8988T (cell line): ENCODE measurements at regions not wholly inside any gene's neighbourhood (a gene's known extent, or its start where the extent isn't known, plus 50 kb on each side); places are given as distances from the start of the nearest gene placed in this dataset.

Experiments
- DNase-seq: peaks from one replicate; pipeline ENCODE4 v3.0.0; 2011

DNA sequence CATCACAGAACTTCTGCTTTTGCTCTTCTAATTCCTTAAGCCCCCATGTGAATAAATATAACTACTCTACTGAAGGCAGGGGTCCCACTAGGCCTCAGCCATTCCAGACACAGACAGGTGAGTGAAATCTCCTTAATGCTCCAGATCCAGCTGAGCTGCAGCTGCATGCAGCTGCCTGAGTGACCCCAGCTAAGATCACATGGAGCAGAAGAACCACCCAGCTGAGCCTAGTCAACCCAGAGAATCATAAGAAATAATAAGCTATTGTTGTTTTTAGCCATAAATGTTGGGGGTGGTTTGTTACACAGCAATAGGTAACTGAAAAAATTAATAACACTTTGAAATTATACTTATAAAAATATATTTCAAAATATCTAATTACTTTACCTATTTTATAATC is 220.3 kb downstream of the SIPA1L2 start:
- DNase-seq: no peak

DNA sequence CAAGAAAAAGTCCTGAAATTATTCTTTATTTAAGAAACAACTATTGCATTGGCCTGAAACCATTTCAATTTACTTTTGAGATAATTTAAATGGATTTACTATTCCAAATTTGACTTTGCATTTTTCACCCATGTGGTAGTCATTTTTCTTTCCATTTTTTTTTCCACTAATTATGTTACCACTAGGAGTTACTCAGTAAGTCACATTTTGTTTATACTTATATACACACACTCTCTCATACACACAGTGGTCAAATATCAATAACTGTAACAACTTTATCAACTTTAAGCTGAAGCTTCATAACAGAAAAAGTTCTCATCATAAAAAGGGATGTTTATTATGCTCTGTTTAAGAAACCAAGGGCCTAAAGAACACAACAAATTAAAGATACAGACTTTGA is 222.8 kb downstream of the SIPA1L2 start:
- DNase-seq: no peak

DNA sequence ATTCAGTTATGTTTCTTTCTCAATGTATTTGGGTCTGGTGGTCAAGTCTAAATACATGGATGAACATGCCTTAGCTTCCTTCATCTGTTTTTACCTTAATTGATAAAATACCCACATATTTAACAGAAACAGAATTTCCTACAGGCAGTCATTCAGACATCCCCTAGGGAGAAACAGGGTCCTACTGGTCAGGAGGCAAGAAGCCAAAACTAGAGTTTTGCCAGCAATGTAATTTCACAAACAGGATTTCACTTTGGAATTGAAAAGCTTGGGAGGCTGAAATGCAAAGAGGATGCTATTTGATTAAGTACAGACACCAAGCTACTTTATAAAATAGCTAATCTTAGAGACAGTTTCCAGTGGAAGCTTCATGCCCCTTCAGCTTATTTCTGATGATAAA is 224.2 kb downstream of the SIPA1L2 start:
- no peak for DNase-seq

DNA sequence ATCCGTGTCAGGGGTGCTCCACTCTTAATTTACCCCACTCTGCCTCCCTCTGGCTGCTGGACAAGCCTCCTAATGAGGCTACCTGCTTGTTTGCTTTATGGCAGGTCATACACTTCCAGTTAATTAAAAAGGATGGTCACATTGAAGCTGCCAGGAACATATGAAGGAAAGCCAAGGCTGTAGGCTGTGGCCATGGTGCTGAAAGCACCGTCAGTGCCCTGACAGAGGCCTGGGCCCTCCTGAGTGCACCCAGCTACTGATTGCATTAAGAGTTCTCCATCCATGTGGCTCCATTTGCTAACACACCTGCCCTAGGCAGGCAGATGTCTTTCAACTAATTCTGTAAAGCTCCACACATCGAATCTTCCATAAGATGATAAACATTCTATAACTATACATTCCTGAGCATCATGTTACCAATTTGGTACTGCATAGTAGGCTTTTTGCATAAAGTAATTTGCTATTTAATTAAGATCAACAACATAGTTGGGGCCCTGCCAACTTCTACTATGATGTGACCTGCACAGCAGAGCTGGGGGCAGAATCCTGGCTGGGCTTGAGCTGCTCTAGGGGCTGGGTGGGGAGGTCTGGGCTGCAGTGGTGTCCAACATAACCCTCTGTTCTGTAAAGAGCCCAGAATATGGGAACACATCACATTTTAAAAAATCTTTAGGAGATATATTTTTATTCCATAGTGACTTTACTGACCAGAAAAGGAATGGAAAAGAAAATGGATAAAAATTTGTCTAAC is 224.8 kb downstream of the SIPA1L2 start:
- DNase-seq: no peak

DNA sequence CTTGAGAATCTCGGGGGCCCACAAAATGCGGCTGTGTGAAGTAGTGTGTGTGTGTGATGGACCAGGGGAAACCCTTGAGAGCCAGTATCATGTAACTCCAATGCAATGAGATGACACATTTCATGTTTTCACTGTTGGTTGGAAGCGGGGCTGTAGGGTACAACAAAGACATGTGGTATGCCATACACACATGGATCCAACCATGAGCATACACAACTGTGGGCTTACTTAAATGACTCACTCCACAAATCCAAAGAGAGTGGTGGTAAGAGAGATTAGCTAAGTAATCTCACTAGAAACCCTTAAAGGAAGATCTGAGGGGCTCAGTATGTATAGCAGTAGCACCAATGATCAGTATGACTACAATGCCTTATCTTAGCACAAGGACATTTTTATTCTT is 225.7 kb downstream of the SIPA1L2 start:
- DNase-seq: no peak

DNA sequence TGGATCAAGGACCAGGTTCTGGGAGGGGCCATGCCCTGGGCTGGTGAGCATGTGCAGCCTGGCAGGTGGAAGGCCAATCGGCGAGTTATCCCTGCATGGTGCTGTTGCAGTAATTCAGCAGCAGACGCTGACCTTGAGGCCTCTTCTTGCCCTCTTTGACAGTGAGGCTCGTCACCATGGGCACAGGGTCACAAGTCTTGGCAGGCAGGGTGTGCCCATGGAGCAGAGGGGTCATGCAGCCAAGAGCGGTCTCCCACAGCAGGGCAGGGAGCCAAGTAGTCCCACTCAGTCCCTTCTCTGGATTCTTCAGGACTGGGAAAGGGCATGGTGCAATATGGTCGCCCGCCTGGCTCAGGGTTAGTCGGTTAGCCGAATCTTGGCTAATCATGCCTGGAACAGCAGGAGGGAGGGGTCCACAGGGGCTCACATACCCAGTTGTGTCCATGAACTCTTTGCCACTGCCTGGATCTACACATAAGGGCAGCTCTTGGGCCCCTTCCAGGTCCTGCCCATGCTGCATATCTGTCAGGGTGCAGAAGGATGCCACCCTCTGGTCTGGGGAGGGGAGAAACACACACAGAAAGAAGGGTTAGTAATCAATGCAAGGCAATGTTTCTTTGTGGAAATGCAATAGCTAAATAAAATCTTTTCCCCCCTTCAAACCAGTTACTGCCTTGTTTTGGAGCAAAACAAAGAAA is 226.8 kb downstream of the SIPA1L2 start:
- no peak for DNase-seq

DNA sequence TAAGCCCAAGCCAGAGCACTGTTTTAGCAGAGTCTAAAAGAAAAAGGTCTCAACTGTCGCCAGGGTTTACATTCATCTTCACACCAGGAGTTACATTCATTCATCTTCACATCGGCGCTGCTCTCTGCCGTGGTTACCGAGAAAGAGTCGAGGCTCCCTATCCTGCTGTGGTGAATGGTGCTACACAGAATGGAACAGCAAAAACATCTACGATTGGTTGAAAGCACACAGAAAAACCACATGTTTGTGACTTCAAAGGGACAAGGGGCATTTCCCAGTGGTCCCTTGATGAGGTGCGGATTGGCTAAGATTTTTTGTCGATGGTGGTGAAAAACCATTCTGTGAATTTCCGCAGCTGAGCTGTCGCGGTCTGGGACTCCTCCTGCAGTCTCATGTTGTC is 231.1 kb downstream of the SIPA1L2 start:
- DNase-seq: no peak

DNA sequence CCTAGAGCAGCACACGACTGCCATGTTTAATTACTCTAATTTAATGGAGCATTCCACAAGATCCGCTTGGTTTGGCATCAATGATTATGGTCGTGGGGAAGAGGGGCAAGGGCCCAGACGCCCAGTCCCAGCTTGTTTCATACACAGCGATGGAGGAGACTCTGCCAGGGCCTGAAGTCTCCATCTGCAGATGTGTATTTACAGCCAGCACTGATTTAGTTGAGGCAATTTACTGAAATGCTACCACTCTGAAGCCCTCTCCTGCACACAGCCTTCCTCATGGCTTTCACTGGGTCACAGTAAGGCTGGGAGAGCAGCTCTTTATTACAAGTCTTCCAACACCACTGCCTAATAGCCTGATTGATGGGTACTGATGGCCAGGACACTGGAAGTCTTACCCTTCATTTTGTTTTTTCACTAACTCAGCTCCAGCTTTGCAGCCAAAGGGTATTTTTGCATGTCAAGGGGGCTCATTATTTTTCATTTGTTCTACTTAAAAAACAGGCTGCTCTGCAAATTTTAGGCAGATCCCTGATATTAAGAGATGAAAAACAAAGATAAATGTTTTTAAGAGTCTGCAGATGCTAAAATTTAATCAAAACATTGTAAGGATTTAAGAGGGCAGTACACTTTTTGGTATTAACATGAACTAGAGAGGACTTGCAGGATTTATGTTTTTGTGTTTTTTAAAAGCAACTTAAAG is 236.3 kb downstream of the SIPA1L2 start:
- no peak for DNase-seq

DNA sequence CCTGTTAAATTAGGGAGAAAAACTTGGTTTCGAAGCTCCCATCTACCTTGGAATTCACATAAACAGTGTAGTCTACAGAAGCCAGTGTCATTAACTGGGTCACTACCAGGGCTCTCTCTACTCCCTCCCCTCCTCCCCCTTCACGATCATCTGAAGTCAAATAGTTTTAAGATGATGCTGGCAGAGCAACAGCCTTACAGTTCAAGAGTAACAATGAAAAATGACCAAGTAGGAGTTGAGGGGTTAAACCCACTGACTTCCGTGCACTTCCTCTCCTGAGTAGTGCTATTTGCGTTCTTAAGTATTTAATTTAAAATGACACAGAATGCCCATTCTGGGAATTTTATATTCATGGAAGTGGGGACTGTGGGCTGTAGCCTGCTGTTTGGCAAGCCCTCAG is 236.9 kb downstream of the SIPA1L2 start:
- no peak for DNase-seq

DNA sequence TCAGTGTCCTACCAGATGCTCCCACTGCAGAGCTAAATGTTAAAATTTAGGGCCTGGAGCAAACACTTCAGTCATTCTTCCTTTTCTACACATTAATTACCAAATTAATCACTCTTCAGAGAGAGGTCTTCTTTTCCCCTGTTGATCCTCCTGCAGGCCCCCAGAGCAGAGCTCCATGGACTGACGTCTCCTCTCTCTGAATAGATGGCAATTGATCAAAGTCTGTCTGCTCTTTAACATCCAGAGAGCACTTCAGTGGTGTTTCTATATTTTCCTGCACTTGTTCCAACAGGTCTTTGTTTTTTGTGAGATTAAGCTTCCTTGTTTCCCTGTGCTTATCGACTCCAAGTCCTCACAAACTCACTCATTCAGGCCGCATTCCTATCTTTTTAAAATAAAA is 239.3 kb downstream of the SIPA1L2 start:
- no peak for DNase-seq

DNA sequence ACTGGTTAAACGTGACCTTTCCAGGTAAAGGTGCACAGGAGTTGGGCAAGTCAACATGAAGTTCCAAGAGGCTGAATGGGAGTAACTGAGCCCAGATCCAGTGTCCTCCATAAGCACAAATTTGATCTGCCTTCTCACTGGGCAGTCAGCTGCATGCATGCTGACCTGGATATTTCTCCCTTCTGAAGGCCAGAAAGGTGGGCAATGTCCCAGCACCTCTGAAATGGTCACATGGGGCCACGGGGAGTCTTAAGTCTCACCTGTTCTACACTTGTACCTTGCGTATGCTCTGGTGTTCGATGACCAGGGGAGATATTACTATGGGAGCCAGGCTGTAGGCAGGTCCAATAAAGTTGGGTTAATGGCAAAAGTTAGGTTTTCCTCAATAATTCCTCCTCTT is 240.2 kb downstream of the SIPA1L2 start:
- no peak for DNase-seq

DNA sequence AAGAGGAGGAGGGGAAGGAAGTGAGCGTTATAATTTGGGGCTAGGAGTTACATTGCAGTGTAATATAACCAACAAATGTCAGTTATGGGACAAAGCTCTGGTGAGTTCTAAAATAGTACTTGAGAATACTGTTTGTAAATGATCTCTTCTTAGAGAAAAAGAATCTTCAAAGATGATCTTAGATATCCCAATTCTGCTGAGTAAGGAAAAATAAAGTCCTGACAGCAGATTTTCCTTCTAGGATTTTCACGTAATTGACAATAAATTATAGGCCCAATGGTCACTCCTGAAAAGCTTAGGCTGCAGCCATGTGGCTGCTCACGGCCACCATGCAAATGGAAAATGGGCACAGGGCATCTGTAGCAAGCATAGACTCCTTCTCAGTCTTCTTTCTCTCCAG is 241.6 kb downstream of the SIPA1L2 start:
- no peak for DNase-seq

DNA sequence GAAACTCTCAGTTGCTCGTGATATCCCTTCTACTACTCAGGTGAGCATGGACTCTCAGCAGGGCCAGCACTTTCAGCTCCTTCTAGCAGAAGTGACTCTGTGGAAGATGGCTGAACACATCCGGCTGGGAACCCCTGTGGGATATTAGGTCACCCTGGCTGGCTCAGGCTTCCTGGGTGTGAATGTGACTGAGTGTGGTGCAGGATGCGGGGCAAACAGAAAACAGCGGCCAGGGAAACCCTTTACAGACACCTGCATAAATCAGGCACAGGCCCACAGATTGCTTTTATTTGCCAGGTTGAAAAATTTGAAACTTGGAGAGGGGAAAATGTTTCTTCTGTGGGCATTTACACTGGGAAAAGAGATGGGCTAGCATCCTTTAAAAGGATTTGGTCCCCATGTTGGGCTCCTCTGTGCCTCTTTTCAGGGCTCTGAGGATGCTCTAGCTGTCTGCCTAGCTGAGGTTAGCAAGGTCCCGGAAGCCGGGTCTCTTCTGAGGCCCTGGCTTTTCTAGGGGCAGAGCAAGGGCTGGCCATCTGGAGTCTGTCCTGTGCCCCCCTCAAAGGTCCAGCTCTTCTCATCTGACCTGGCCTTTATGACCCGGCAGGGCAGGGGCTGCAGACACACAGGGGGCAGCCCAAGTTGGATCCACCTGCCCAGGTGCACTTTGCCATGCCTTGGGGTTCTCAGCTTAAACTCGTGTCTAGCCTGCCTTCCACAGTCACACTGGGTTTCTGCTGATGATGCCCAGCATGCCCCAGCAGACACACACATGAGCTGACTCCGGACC is 243.0 kb downstream of the SIPA1L2 start:
- no peak for DNase-seq

DNA sequence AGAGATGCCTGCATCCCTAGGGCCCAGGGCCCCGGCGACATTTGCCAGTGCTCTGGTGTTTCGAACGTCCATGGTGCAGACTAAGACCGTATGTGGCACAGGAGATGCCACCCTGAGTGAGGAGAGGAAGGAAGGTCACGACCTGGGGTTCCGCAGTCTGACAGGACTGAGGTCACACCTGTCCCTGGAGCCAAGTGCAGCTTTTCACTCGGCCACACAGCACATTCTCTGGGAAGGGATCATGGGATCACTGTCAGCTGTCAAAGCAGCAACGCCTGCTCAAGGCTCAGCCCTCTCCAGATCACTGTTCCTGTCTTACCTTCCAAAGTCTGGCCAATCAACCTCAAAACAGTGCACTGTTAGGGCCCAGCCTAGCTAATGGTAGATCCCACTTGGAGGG is 243.6 kb downstream of the SIPA1L2 start:
- no peak for DNase-seq

DNA sequence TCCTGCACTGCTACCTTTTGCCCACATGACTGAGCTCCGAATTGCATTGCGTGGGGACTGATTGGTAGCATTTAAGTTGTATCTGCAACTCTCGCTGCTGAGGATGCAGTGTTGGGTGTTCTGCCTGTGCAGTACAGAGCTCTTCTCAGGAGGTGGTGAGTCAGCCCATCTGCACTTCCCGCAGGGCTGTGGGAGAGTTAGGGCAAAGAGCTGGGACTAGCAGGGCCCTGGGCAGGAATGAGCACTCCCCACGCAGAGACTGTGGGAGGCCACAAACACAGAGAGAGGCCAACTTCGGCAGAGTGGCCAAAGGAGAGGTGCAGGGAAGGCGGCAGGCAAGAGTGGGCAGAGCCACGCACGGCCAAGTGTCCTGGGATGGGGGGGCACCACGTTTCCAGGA is 244.7 kb downstream of the SIPA1L2 start:
- DNase-seq: no peak

DNA sequence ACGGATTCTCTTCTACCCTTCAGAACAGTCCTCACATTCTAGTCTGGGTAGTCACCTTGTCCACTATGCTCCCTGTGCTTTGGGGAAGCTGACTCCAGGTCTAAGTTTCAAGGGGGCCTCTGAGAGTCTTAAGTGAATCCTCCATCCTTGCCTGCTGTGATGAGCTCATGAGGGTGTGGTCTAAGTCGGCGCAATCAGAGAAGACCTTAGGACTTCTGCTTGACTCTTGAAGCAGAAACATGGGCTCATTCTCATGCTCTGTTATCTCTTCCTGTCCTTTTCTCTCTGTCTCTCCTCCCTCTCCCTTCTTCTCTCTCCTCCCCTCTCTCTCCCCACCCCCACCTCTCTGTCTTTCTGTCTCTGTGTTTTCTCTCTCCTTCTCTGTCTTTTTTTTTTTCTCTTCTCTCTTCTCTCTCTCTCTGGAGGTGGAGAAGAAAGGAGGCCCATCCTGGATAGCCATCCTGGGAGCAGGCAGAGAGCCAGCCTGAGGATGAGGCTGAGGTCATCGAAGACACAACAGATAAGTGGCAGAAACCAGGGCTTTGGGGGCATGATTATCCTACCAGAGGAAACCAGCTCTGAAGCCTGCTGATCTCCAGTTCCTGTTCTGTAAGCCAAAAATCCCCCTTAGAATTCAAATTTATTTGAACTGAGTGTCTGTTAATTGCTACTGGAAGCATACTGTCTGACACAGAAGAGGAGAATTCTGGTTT is 245.6 kb downstream of the SIPA1L2 start:
- DNase-seq: no peak

DNA sequence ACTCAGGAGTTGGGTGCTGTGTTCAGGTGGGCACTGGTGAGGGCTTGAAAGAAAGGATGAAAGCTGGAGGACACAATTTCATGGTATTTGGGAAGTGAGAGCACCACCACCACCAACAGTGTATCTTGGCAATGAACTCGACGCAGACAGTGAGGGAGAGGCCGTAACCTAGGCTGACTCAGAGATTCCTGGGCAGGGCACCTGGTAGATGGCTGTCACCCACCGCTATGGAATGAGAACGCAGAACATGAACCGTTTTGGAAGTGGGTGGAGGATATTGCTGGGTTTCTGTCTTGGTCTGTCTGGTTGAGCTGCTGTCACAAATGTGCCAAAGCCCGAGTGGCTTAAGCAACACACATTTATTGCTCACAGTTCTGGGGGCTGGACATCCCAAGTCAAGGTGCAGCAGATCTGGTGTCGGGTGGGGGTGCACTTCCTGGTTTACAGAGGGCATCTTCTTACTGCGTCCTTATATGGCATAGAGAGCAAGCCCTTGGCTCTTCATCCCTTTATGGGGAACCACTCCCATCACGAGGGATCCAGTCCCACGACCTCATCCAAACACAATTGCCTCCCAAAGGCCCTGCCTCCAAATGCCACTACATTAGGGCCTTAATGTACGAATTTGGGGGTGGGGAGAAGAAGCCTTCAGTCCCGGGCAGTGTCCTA is 246.3 kb downstream of the SIPA1L2 start:
- no peak for DNase-seq

DNA sequence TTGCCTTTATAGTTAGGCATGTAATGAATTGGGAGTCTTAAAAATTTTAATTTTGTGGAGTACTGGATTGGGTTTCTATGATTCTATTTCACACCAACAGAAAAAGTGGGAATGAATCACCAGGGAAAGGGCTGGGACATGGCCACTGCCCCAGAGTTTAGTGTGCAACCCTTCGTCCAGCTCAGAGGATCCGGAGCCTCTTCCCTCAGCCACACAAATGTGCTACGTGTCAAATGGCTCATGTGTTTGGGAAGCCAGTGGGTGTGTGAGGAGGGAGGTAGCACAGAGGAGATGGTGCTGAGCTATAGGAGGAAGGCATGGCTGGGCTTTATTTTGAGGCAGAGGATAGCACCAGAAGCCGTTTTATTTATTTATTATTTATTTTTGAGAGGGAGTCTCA is 247.3 kb downstream of the SIPA1L2 start:
- DNase-seq: no peak

DNA sequence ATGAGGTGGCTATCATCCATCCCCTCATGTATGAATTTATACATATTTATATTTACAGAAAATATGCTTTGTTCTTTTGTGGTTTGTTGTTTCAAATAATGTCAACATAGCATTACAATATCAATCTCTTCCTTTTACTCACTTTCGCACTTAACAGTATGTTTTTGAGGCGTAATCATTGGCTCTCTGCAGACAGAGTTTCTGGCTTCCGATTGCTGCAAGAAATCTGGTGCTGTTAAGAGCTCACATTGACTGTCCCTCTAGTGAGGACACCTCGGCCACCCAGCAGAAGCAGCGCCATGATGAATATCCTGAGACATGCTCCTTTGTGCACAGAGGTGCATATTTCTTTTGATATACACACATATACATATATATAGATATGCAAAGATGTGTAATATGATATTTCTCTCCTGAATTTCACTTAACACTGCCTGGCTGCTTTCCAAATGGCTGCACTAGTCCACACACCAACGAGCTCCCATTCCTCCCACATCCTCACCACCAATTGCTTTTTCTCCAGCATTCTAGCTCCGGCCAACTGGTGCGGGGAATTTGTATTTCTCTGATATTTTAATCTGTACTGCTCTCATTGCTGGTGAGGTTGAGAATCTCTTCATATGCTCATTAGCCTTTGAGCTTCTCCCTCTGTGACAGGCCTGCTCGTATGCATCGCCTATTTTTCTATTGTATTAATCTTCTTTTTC is 248.4 kb downstream of the SIPA1L2 start:
- DNase-seq: no peak

DNA sequence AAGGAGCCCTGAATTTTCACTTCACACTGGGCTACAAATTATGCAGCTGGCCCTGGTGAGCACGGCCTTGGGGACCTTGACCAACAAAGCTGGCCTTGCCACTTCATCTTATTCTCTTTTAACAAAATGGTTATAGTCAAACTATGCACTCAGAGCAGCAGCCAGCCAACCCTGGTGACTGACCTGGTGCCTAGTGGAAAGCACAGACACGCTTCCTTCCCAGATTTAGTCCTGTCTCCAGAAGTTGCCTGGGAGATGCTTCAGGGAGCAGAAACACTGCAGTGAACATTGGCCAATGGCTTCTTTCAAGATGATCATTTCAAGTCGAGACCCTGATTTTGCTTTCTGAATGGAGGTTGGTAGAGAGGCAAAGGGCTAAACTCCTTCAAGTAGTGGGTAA is 249.3 kb downstream of the SIPA1L2 start:
- DNase-seq: no peak

DNA sequence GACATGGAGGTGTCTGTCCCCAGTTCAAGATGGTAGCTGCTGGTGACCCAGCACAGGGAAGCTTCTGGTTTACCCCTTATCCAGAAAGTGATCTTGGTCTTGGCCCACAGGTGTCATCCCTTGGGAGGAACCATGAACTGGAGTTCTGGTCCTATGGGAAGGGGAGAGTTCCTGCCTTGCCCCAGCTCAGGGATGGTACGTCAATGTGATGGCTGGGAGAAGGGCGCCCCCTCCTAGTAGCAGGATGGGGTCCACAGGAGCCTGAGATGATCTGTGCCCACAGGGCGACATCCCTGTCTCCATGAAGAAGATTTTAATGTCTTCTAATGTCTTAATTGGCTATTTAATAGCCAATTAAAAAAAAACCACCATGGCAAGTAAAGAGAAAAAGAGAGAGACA is 249.8 kb downstream of the SIPA1L2 start:
- no peak for DNase-seq

DNA sequence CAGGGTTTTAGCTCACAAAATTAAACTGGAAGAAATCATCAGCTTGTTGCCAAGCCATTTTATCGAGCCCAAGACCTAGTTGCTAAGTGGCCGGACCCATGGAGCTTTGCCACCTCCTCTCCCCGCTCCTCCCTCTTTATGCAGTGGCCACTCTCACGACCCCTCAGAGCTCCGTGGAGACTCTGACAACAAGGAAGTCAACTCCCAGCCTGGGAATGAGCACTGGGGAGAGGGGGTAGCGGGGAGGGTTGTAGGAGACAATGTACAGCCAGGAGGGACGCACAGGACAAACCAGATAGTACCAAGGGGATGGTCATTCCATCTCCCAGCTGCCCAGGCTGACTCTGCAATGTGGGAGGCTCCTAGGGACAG is 250.9 kb downstream of the SIPA1L2 start:
- DNase-seq: no peak
